PC-9 (cell line): ENCODE measurements at regions not wholly inside any gene's neighbourhood (a gene's known extent, or its start where the extent isn't known, plus 50 kb on each side); places are given as distances from the start of the nearest gene placed in this dataset.

Experiments used
- EZH2 ChIP-seq: fragments of 200-600 bp; sonication (generic); IDR thresholded peaks from 2 replicates; pipeline ENCODE4 v1.8.0; 2017; ENCODE audit warnings: antibody characterized with exemption, low read depth
- TF ChIP-seq, protein P1 (sequence below): fragments of 200-600 bp; sonication (generic); conservative IDR thresholded peaks from 2 replicates; pipeline ENCODE4 v1.6.1; 2017; ENCODE audit warnings: mixed run types, antibody characterized with exemption, mild to moderate bottlenecking, moderate library complexity

DNA sequence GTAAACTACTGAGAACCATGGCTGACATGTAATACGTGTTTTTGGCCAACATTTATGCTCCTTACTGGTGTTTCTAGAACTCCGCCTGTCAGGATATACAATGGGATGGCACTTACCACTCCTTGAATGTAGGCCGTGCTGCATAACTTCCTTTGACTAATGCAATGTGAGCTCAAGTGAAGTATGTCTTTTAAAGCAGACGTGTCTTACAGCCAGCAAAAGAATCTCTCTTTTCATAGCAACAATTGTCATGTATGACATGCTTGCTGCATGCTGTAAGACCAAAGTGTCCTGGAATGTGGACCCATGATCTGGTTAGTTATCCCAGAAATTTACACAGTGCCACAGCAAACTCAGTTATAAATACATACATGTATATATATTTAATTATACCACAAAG lies 1202.7 kb upstream of the PIK3C3 start:
- TF ChIP-seq, protein P1, sequence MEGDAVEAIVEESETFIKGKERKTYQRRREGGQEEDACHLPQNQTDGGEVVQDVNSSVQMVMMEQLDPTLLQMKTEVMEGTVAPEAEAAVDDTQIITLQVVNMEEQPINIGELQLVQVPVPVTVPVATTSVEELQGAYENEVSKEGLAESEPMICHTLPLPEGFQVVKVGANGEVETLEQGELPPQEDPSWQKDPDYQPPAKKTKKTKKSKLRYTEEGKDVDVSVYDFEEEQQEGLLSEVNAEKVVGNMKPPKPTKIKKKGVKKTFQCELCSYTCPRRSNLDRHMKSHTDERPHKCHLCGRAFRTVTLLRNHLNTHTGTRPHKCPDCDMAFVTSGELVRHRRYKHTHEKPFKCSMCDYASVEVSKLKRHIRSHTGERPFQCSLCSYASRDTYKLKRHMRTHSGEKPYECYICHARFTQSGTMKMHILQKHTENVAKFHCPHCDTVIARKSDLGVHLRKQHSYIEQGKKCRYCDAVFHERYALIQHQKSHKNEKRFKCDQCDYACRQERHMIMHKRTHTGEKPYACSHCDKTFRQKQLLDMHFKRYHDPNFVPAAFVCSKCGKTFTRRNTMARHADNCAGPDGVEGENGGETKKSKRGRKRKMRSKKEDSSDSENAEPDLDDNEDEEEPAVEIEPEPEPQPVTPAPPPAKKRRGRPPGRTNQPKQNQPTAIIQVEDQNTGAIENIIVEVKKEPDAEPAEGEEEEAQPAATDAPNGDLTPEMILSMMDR = no peak
- TF ChIP-seq EZH2 = no peak
